Mesendoderm (in vitro differentiated cells): ENCODE measurements at regions not wholly inside any gene's neighbourhood (a gene's known extent, or its start where the extent isn't known, plus 50 kb on each side); places are given as distances from the start of the nearest gene placed in this dataset.

Source experiments
- DNase-seq: peaks from one replicate; pipeline ENCODE4 v3.0.0; 2013
- H2AK5ac ChIP-seq: 2 replicates; pipeline ENCODE4 v1.6.1; 2013; ENCODE audit warnings: low read length, inconsistent platforms
- H2BK120ac ChIP-seq: 2 replicates; pipeline ENCODE4 v1.6.1; 2013; ENCODE audit warnings: low read depth, mild to moderate bottlenecking, low read length, moderate library complexity, mixed read lengths
- H2BK15ac ChIP-seq: replicated peaks from 2 replicates; pipeline ENCODE4 v1.6.1; 2013; ENCODE audit warnings: low read depth, mild to moderate bottlenecking, moderate library complexity
- H2BK5ac ChIP-seq: 2 replicates; pipeline ENCODE4 v1.6.1; 2013; ENCODE audit warnings: low read length, inconsistent platforms
- H3K18ac ChIP-seq: 2 replicates; pipeline ENCODE4 v1.6.1; 2013; ENCODE audit warnings: mild to moderate bottlenecking, low read length, mixed read lengths
- H3K23ac ChIP-seq: one replicate; pipeline ENCODE4 v1.6.1; 2013; ENCODE audit warnings: low read length
- H3K27ac ChIP-seq: 2 replicates; pipeline ENCODE4 v1.5.1; 2013; ENCODE audit warnings: low read depth, mild to moderate bottlenecking, inconsistent platforms, low read length, moderate library complexity
- H3K27me3 ChIP-seq: 2 replicates; pipeline ENCODE4 v1.6.1; 2013; ENCODE audit warnings: low read length, control low read depth, mild to moderate bottlenecking, inconsistent platforms; ENCODE audit not compliant: insufficient read depth, poor library complexity
- H3K36me3 ChIP-seq: 2 replicates; pipeline ENCODE4 v1.6.1; 2013; ENCODE audit warnings: low read length, inconsistent platforms; ENCODE audit not compliant: control insufficient read depth, insufficient read depth
- H3K4ac ChIP-seq: one replicate; pipeline ENCODE4 v1.6.1; 2013; ENCODE audit warnings: low read depth, mild to moderate bottlenecking, low read length, moderate library complexity
- H3K4me1 ChIP-seq: 2 replicates; pipeline ENCODE4 v1.6.1; 2013; ENCODE audit warnings: low read depth, low read length, inconsistent platforms; ENCODE audit not compliant: control insufficient read depth
- H3K4me2 ChIP-seq: 2 replicates; pipeline ENCODE4 v1.6.1; 2013; ENCODE audit warnings: low read length
- H3K4me3 ChIP-seq: 2 replicates; pipeline ENCODE4 v1.5.1; 2013; ENCODE audit warnings: mild to moderate bottlenecking, low read length
- H3K56ac ChIP-seq: one replicate; pipeline ENCODE4 v1.6.1; 2013; ENCODE audit warnings: low read length
- H3K79me1 ChIP-seq: 2 replicates; pipeline ENCODE4 v1.6.1; 2013; ENCODE audit warnings: low read length, inconsistent platforms
- H3K79me2 ChIP-seq: 2 replicates; pipeline ENCODE4 v1.6.1; 2013; ENCODE audit warnings: mild to moderate bottlenecking, low read length; ENCODE audit not compliant: control insufficient read depth, insufficient read depth
- H3K9ac ChIP-seq: 2 replicates; pipeline ENCODE4 v1.6.1; 2013; ENCODE audit warnings: low read length, inconsistent platforms
- H4K5ac ChIP-seq: one replicate; pipeline ENCODE4 v1.6.1; 2013; ENCODE audit warnings: low read length
- H4K8ac ChIP-seq: one replicate; pipeline ENCODE4 v1.6.1; 2013; ENCODE audit warnings: low read depth, mild to moderate bottlenecking, control low read depth, low read length, moderate library complexity
- WGBS: extraction: QIAGEN DNeasy Blood & Tissue Kit; methylation state at CpG from one replicate; pipeline ENCODE4 v1.1.7; 2013; ENCODE audit warnings: low lambda C conversion rate, missing lambda C conversion rate; ENCODE audit not compliant: insufficient coverage; ENCODE audit errors: extremely low coverage; 5-methylcytosine and 5-hydroxymethylcytosine counted together

DNA sequence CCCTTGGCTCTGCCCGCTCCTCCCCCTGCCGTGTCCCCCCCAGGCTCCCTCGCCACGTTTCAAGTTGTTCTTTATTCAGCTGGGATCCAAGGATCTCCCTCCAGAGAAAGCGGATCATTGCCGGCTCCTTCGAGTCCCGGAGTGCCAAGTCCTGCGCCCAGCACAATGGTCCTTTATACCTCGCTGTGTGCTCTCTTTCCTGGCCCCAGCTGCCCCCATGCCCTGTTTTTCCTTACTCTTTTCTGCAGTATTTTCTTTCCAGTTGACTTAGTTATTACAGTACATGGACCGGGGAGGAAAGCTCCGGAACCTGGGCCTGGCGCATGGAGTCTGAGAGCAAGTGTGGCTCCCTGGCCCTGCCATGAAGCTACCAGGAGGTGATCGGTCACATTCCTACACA lies 88.1 kb upstream of the KMT2C start:
- DNase-seq = no peak
- Histone ChIP-seq H3K27me3 (no peaks in the 10 kb centered on the region), H3K23ac (no peak overlapping the region), H3K4me2 (no peak overlapping the region), H3K4me1 (peaks cover 2% of the 10 kb centered on the region), H2BK15ac (no peak overlapping the region), H3K79me1 (no peaks in the 10 kb centered on the region), H3K18ac (no peak overlapping the region), H2BK5ac (no peak overlapping the region), H2AK5ac (no peak overlapping the region), H3K36me3 (no peaks in the 10 kb centered on the region), H3K4me3 (no peak overlapping the region), H4K5ac (no peak overlapping the region), H4K8ac (no peak overlapping the region), H3K79me2 (no peaks in the 10 kb centered on the region), H3K27ac (no peak overlapping the region), H3K56ac (no peak overlapping the region), H3K4ac (no peak overlapping the region), H2BK120ac (no peak overlapping the region), H3K9ac (no peak overlapping the region)
- WGBS = no CpG with 5 or more reads among the region's 14 CpGs

DNA sequence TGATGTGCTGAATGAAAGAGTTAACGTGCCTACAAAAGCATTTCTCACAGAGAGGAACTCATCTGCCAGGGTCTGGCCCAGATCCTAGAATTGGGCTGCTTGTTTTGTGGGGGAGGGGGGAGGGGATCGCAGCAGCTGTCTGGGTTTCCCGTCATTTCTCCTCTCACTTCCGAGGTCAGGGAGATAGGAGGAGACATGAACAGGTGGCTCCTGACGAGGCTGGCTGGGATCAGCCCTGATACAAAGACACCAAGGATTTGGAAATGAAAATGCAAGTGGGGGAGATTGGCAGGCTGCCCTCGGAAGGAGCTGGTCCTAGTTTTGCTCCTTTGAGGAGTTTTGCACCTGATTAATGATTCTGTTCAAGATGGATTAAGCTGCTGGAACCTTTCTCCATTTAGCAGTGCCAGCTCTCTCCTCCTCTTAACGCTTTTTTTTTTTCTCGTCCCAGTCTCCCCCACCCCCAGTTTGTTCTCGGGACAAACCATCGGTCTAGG lies 86.8 kb upstream of the KMT2C start:
- DNase-seq = no peak
- no peak overlapping the region for H3K9ac ChIP-seq
- H3K23ac ChIP-seq = no peak overlapping the region
- no peak overlapping the region for H3K4me2 ChIP-seq
- H3K18ac ChIP-seq = no peak overlapping the region
- H3K79me2 ChIP-seq = no peaks in the 10 kb centered on the region
- no peak overlapping the region for H3K56ac ChIP-seq
- H3K79me1 ChIP-seq = no peaks in the 10 kb centered on the region
- H2BK15ac ChIP-seq = no peak overlapping the region
- H4K8ac ChIP-seq = no peak overlapping the region
- no peak overlapping the region for H2AK5ac ChIP-seq
- H3K4me1 ChIP-seq = peaks cover 2% of the 10 kb centered on the region
- no peak overlapping the region for H2BK5ac ChIP-seq
- H2BK120ac ChIP-seq = no peak overlapping the region
- no peak overlapping the region for H3K27ac ChIP-seq
- no peaks in the 10 kb centered on the region for H3K27me3 ChIP-seq
- no peak overlapping the region for H3K4ac ChIP-seq
- WGBS = no CpG with 5 or more reads among the region's 10 CpGs
- H3K36me3 ChIP-seq = no peaks in the 10 kb centered on the region
- no peak overlapping the region for H3K4me3 ChIP-seq
- H4K5ac ChIP-seq = no peak overlapping the region

DNA sequence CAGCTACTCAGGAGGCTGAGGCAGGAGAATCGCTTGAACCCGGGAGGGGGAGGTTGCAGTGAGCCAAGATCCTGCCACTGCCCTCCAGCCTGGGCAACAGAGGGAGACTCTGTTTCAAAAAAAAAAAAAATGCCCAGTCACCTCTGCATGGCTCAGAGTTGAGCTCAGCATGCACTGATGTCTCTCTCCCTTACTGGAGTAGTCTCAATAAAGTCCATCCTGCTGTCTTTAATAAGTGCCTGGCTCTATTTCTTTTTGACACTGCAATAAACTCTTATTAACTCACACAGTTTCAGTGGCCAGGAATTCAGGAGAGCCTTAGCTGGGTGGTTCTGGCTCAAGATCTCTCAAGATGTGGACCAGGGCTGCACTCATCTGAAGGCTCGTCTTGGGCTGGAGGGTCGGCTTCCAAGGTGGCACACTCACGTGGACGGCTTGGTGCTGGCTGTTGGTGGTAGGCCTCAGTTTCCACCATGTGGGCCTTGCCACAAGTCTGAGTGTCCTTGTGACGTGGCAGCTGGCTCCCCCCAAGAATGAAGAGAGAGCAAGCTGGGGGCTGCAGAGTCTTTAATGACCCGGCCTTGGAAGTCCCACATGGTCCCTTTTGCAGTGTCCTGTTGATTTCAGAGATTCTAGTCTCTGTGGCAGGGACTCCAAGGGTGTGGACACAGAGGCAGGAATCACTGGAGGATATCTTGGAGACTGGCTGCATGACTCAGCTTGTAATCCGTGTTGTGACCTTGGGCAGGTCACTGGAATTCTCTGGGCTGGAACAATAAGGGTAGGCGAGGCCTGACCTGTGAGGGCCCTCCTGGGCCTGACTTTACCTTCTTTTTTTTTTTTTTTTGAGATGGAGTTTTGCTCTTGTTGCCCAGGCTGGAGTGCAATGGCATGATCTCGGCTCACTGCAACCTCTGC lies 85.9 kb upstream of the KMT2C start:
- Histone ChIP-seq H3K18ac (no peak overlapping the region), H3K36me3 (no peaks in the 10 kb centered on the region), H3K4me1 (peaks cover 2% of the 10 kb centered on the region), H2BK5ac (no peak overlapping the region), H2BK120ac (no peak overlapping the region), H2AK5ac (no peak overlapping the region), H4K5ac (no peak overlapping the region), H3K79me1 (no peaks in the 10 kb centered on the region), H3K27me3 (no peaks in the 10 kb centered on the region), H3K56ac (no peak overlapping the region), H3K4me2 (no peak overlapping the region), H3K27ac (no peak overlapping the region), H3K4me3 (no peak overlapping the region), H2BK15ac (no peak overlapping the region), H3K23ac (no peak overlapping the region), H3K79me2 (no peaks in the 10 kb centered on the region), H3K9ac (no peak overlapping the region), H3K4ac (no peak overlapping the region), H4K8ac (no peak overlapping the region)
- WGBS = no CpG with 5 or more reads among the region's 11 CpGs
- DNase-seq = no peak

DNA sequence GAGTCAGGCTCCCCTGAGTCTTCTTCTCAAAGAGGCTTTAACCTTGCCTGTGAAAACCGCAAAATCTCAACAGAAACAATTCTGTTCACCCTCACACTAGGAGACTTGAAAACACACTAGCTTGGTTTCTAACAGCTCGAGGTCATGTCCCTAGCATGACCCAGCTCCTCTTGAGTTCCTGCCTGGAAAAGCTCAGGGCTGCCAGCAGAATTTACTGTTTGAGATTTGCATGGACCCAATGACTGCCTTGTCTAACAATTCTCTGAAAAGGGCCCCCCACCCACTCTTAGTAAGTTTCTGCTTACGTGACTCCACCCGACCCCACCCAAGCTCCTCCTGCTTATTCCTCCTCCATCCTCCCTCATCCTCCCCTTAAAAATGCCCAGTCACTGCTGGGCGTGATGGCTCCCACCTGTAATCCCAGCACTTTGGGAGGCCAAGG lies 85.1 kb upstream of the KMT2C start:
- Histone ChIP-seq H3K23ac (no peak overlapping the region), H3K9ac (no peak overlapping the region), H3K79me2 (no peaks in the 10 kb centered on the region), H3K4me3 (no peak overlapping the region), H3K79me1 (no peaks in the 10 kb centered on the region), H3K56ac (no peak overlapping the region), H3K4me1 (peaks cover 2% of the 10 kb centered on the region), H3K36me3 (no peaks in the 10 kb centered on the region), H2BK15ac (no peak overlapping the region), H2AK5ac (no peak overlapping the region), H3K4me2 (no peak overlapping the region), H4K8ac (no peak overlapping the region), H2BK5ac (no peak overlapping the region), H3K27me3 (no peaks in the 10 kb centered on the region), H2BK120ac (no peak overlapping the region), H4K5ac (no peak overlapping the region), H3K4ac (no peak overlapping the region), H3K18ac (no peak overlapping the region), H3K27ac (no peak overlapping the region)
- no CpG with 5 or more reads among the region's 5 CpGs for WGBS
- no peak for DNase-seq

DNA sequence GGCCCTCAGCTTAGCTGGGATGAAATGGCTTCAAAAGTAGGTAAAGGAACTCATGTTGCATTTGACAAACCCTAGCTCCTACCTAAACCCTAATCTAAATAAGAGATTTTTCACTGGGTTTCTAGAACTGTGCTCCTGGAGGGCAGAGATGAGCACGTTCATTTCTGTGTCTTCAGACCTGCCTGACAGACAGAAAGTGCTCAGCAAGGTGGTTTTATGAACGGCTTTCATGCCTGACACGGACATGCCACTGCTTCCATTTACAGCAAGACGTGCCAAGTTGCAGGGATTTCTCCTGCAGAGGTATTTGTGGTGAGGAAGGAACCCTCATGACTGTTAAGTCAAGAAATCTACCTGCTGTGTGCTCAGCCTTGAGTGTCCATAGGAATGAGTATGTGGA lies 83.5 kb upstream of the KMT2C start:
- Histone ChIP-seq H3K23ac (no peak overlapping the region), H3K79me1 (no peaks in the 10 kb centered on the region), H2AK5ac (no peak overlapping the region), H2BK15ac (no peak overlapping the region), H3K27ac (no peak overlapping the region), H3K9ac (no peak overlapping the region), H3K4me2 (no peak overlapping the region), H3K79me2 (no peaks in the 10 kb centered on the region), H3K18ac (no peak overlapping the region), H2BK120ac (no peak overlapping the region), H3K4ac (no peak overlapping the region), H3K36me3 (no peaks in the 10 kb centered on the region), H3K4me3 (no peak overlapping the region), H4K8ac (no peak overlapping the region), H4K5ac (no peak overlapping the region), H2BK5ac (no peak overlapping the region), H3K4me1 (peaks cover 2% of the 10 kb centered on the region), H3K56ac (no peak overlapping the region), H3K27me3 (no peaks in the 10 kb centered on the region)
- DNase-seq = no peak
- no CpG with 5 or more reads among the region's 4 CpGs for WGBS
